NOMO-1 treated with dmso at 0.1 percent for 144 hours (cell line): ENCODE measurements at regions not wholly inside any gene's neighbourhood (a gene's known extent, or its start where the extent isn't known, plus 50 kb on each side); places are given as distances from the start of the nearest gene placed in this dataset.
"Not testable (repeated sequence)": the region's sequence is repeated elsewhere in the genome, so short reads cannot be mapped to it uniquely, and the experiment has no call there.

Source experiments
- DNase-seq: peaks from one replicate; lab custom pipeline; 2025; ENCODE audit not compliant: unreplicated experiment; lab: John Stamatoyannopoulos, UW

DNA sequence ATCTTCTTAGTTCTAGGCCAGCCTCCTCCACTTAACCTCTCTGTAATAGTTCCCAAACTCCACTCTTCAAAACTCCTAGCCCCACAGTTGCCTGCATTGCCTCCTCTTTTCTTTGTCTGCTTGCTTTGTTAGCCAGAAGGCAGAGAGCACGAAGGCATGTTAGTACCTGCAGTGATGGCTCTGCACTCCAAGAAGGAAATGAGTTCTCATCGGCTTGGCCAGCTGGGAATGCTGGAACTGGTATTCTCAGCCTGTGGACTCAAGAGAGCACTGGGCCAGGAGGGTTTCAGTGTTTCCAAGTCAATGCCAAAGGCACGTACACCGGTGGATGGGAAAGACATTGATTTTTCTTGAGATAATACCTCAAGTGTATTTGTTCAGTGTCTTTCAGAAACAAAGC lies 66.3 kb upstream of the HABP2 start:
- no peak for DNase-seq

- no peak for DNase-seq
Measured at GRCh38 chr10:113487154-113487553, 65.7 kb upstream of the HABP2 start.

- DNase-seq, result no peak
Measured at GRCh38 chr10:113488186-113488585, 64.7 kb upstream of the HABP2 start.

DNA sequence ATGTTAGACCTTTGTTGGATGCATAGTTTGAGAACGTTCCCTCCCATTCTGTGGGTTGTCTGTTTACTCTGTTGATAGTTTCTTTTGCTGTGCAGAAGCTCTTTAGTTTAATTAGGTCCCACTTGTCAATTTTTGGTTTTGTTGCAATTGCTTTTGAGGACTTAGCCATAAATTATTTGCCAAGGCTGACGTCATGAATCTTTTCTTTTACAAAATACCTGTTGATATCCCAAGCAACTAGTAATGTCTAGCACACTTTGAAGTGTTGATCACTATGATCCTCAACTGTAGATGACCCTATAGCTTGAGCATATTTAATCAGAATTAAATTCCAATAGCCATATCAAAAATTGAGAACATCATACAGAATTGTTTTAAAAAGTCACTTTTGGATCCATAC lies 63.3 kb upstream of the HABP2 start:
- DNase-seq, result not testable (repeated sequence)

- no peak for DNase-seq
Measured at GRCh38 chr10:113491967-113492565, 60.8 kb upstream of the HABP2 start.

- no peak for DNase-seq
Measured at GRCh38 chr10:113493195-113493594, 59.7 kb upstream of the HABP2 start.

- DNase-seq, result no peak
Measured at GRCh38 chr10:113493882-113494301, 59.0 kb upstream of the HABP2 start.

- DNase-seq, result no peak
Measured at GRCh38 chr10:113494761-113495160, 58.1 kb upstream of the HABP2 start.

- no peak for DNase-seq
Measured at GRCh38 chr10:113495553-113495952, 57.3 kb upstream of the HABP2 start.

DNA sequence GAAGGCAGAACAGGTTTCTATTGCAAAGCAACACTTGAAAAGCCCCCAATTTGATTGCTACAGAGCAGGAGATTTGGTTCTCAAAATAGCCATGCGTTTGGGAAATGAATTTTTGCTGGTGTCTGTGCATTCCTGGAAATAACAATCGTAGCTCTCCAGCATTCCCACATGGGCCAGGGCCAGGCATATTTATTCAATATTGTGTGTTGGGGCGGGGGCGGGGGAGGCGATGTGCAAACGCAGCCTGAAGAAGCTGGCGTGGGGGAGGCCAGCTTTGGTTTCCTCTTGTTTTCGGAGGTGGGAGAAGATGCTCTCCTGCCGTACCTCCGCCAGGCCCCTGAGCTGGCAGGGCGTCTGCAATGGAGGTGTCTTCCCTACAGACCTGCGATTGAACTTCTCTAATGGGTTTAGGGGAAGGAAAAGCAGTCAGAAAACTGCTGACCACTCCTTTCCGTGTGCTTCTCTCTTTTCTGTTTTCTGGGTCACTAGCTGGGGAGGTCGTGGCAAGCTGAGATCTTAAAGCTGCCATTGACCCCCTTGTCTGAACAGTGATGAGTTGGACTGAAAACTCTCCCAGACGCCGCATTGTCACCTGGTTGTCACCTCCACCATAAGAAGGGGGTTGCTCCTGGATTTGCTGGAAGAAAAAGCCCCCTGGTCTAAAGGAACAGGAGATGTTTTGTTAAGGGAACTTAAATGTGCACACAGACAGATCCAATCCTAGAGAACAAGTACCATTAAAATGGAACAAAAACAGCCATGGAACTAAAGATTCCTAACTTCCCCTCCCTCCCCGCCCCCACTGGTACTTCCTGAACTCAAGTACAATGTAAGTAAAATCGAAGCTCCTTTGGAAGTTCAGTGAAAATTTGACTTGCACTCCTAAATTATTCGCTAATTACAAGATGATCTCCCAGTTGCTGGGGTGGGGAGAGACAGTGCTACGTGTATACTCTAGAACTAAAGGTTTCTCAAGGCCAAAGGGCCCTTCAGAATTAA lies 56.4 kb upstream of the HABP2 start:
- DNase-seq, result no peak

DNA sequence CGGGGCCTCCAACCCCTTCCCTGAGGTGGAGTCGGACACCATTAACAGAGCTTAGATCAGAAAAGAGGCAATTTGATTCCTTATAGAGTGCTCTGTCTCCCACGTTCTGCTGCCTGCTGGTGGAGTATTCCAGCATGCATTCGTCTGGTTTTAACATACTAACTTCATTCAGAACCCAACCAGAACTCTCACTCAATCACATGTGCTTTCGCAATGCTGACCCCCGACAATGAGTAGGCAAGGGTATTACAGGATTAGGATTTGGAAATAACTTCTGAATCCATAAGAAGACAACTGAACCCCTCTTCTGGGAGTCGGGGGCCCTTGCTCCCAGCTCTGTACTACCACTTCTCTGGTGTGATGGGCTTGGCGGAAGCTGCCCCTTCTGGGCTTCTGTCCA lies 55.7 kb upstream of the HABP2 start:
- DNase-seq, result no peak

DNA sequence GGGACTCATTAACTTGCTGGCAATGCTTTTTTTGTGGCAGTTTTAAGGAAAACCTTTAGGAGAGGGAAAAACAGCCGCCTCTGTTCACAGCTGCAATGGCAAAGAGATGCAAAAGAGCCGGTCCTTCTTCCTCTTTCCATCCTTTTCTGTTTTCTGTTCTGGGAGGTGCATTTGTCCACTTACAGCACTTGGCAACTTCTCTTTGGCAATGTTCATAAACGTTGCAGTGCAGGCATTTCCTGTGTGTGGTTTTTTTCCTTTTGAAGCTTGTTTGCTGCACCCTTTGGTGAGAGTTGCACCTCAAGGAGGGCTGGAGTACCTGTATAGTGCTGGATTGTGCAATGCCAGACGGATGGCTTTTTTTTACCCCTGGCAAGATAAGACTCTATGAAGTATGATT lies 53.9 kb upstream of the HABP2 start:
- DNase-seq, result peak; percentile 67

GRCh38 chr10:113499806-113500205 lies 53.0 kb upstream of the HABP2 start:
- no peak for DNase-seq

DNA sequence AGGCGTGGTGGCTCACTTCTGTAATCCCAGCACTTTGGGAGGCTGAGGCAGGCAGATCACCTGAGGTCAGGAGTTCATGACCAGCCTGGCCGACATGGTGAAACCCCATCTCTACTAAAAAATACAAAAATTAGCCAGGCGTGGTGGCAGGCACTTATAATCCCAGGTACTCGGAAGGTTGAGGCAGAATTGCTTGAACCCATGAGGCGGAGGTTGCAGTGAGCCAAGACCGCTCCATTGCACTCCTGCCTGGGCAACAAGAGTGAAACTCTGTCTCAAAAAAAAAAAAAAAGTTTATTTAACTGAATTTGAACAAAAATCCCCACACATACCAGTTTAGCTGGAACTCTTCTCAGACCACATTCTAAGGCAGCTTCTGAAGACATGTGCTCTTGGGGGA lies 51.8 kb upstream of the HABP2 start:
- DNase-seq, result not testable (repeated sequence)
